Mammary epithelial cell (primary cell): ENCODE measurements at regions not wholly inside any gene's neighbourhood (a gene's known extent, or its start where the extent isn't known, plus 50 kb on each side); places are given as distances from the start of the nearest gene placed in this dataset.

Experiments used
- EZH2 ChIP-seq: IDR thresholded peaks from 2 replicates; pipeline ENCODE4 v1.6.1; 2012; ENCODE audit warnings: low read length, inconsistent platforms, borderline replicate concordance
- TF ChIP-seq, protein P1 (sequence below), 2 donors: IDR thresholded peaks in 1 of 2; conservative IDR thresholded peaks in 1 of 2; 2 replicates each; pipeline ENCODE4 v1.5.1; 2011 to 2012; ENCODE audit warnings: inconsistent platforms in 2 of 2, low read length in 2 of 2, mild to moderate bottlenecking in 2 of 2, control low read depth in 1 of 2, low read depth in 1 of 2; ENCODE audit not compliant: insufficient read depth in 1 of 2; ENCODE audit errors: extremely low read depth in 1 of 2

GRCh38 chr21:16187603-16188301, 458.0 kb downstream of the USP25 start:
- TF ChIP-seq, protein P1, sequence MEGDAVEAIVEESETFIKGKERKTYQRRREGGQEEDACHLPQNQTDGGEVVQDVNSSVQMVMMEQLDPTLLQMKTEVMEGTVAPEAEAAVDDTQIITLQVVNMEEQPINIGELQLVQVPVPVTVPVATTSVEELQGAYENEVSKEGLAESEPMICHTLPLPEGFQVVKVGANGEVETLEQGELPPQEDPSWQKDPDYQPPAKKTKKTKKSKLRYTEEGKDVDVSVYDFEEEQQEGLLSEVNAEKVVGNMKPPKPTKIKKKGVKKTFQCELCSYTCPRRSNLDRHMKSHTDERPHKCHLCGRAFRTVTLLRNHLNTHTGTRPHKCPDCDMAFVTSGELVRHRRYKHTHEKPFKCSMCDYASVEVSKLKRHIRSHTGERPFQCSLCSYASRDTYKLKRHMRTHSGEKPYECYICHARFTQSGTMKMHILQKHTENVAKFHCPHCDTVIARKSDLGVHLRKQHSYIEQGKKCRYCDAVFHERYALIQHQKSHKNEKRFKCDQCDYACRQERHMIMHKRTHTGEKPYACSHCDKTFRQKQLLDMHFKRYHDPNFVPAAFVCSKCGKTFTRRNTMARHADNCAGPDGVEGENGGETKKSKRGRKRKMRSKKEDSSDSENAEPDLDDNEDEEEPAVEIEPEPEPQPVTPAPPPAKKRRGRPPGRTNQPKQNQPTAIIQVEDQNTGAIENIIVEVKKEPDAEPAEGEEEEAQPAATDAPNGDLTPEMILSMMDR (conservative IDR thresholded peaks at IDR 0.05 in 1 of 2, IDR thresholded peaks at IDR 0.05 in 1 of 2; ENCODE audit: extremely low read depth in 1 of 2, insufficient read depth in 1 of 2, low read depth in 1 of 2, low read length in 2 of 2), result no peak
- TF ChIP-seq EZH2, result no peak
